H4 (cell line): ENCODE measurements at regions not wholly inside any gene's neighbourhood (a gene's known extent, or its start where the extent isn't known, plus 50 kb on each side); places are given as distances from the start of the nearest gene placed in this dataset.
"Not testable (repeated sequence)": the region's sequence is repeated elsewhere in the genome, so short reads cannot be mapped to it uniquely, and the experiment has no call there.

Experiments used
- DNase-seq: peaks from one replicate; pipeline ENCODE4 v3.0.0-alpha.2; 2015; ENCODE audit warnings: low spot score

DNA sequence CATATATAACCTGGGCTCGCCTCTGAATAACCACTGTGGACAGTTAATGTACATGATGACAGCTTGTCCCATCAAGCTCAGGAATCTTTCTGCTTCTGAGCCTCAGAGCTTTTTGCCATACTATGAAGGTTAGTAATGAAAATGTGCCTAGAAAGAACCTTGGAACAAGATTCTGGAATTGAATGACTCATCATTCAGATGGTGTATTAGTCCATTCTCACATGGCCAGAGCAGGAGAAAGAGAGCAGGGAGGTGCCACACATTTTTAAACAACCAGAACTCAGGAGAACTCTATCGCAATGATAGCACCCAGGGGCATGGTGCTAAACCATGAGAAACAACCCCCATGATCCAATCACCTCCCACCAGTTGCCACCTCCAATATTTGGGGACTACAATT is 542.1 kb downstream of the PRR16 start:
- DNase-seq, result no peak

DNA sequence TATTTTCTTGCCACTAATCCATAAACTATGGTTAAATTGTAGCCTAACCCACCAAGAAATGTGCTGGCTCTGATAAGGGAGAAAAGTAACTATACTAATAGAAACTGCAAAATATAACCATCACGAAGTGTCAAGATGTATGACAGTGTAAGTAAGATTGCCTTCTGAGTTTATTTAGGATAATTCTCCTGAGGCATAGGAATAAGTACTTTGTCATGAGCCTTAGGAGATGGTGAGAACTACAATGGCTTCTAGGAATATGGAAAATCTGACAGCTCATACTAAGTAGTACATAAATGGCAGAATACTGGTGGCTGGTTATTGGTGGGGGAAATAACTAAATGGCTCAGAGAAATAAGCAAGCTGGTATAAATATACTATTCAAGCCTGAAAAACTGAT is 543.9 kb downstream of the PRR16 start:
- no peak for DNase-seq

DNA sequence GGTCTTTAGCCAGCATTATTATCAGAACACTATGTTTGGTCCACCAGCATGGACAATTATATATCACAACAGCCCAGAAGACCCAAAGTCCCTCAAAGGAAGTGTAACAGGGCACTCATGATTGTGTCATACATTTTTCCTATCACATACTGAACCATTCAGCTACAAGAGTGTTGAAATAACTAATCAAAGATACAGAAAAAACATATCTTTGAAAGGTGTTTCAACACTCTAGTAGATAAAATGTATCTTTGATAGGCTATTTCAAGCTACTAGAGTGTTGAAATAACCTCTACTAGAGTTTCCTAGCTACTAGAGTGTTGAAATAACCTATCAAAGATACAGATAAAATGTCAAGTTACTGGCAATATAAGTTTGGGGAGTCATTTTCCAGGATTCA is 545.0 kb downstream of the PRR16 start:
- DNase-seq, result no peak

DNA sequence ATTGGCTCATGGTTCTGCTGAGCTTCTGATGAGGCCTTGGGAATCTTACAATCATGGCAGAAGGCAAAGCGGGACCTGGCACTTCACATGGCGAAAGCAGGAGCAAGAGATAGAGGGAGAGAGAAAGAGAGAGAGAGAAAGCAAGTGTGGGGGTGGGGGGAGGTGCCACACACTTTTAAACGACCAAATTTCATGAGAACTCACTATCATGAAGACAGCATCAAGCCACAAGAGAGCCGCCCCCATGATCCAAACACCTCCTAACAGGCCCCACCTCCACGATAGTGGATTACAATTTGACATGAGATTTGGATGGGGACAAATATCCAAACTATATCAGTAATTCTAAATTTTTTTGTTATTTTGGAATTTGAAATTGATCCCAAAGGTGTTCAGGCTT is 553.9 kb downstream of the PRR16 start:
- no peak for DNase-seq

- no peak for DNase-seq
Observed at GRCh38 chr5:121019106-121019505, 555.0 kb downstream of the PRR16 start.

GRCh38 chr5:121019734-121020133 is 555.6 kb downstream of the PRR16 start:
- no peak for DNase-seq

DNA sequence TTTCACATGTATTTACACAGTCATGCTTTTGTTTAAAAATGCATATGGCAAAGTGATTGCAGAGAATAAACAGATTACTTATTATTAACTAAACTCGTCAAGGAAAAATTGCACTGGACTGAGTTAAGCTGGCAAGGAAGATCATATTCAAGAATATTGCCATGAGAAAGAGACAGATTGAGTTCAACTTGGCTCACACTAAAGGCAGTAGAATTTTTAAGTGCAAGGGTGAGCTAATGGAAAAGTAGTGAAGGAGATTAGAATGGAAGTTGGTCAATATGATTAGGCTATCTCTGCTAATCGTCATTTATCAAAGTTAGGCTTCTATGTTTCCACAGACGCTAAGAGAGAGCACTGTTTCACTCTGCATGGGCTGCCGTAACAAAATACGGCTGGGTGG is 557.6 kb downstream of the PRR16 start:
- DNase-seq, result no peak

GRCh38 chr5:121024416-121025311 is 560.6 kb downstream of the PRR16 start:
- DNase-seq, result no peak

DNA sequence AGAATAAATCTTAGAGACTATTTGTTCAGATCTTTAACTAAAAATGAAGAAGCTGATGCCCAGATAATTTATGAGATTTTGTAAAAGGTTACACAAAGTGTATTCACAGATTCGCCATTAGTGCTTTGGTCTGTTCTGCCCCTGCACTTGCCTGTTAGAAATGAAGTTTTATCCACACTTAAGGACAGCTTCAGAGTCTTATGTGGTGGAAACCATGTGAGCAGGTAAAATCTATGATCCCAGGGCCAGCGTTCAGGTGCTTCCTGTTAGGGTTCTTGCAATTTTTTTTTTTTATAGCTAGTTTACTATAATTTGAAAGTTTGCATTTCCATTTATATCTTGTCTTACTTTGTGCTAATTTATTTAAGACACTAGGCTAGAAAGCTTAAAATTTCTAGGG is 561.6 kb downstream of the PRR16 start:
- no peak for DNase-seq

DNA sequence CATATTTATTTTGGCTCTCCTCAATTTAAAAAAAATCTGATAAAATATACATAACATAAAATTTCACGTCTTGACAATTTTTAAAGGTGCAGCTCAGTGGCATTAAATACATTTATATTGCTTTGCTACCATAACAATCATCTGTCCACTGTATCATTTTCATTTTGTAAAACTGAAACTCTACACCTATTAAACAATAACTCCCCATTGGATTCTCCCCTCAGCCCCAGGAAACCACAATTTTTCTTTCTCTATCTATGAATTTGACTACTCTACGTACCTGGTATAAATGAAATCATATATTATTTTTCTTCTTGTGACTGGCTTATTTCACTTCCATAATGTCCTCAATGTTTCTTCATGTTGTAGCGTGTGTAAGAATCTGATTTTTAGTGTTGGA is 563.5 kb downstream of the PRR16 start:
- no peak for DNase-seq

DNA sequence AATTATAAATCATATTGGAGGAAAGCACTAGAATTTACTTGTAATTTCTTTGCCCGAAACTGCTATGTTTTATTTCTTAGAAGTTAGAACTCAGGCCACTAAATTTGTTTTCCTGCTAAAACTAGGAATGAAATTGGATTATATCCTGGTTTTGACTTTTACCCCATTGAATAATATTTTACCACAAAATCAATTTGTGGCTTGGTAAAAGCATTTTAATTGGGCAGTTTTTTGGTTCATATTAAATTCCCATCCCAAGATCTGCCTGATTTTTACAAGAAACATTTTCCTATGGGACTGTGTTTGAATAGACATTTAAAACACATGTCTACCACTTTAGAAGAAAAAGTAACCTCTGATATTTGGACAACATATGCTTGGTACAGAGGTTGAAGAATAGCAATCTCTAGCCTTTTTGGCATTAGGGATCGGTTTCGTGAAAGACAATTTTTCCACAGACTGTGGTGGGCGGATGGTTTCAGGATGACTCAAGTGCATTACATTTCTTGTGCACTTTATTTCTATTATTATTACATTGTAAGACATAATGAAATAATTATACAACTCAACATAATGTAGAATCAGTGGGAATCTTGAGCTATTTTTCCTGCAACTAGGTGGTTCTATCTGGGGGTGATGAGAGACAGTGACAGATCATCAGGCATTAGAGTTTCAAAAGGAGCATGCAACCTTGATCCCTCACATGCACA is 565.6 kb downstream of the PRR16 start:
- DNase-seq, result no peak

GRCh38 chr5:121031491-121031890 is 567.4 kb downstream of the PRR16 start:
- DNase-seq, result no peak

DNA sequence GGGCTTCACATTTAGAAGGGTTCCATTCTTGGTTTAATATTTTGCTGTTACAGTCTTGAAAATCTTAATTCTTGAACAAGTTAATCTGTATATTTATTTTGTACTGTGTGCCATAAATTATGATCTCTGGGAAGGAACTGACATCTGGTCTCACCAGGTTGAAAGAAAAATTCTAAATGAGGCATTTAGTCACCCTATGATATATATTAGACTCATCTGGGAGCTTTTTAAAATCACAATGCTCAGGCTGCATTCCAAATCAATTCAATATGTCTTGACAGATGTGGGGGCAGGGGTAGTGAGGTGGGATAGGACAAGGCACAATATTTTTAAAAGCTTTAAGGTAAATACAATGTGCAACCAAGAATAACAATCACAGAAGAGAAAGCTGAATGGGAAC is 569.2 kb downstream of the PRR16 start:
- DNase-seq, result no peak

GRCh38 chr5:121038438-121038837 is 574.3 kb downstream of the PRR16 start:
- DNase-seq, result no peak

DNA sequence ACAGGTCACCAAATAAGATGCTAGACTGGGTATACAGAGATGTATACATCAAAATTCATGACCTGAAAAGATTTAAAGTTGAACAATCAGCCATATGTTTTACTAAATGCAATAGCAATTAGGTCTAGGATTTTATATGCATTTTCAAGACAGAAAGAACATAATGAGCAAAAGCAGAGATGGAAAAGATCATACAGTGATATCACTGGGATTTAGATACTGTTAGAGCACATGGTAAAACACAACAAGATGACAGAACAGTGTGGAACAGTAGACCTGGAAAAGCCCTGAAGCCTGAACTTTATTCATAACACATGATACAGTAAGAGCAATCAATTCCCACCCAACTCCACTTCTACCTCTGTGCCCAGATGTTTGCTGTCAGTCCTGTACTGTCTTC is 585.9 kb downstream of the PRR16 start:
- no peak for DNase-seq

DNA sequence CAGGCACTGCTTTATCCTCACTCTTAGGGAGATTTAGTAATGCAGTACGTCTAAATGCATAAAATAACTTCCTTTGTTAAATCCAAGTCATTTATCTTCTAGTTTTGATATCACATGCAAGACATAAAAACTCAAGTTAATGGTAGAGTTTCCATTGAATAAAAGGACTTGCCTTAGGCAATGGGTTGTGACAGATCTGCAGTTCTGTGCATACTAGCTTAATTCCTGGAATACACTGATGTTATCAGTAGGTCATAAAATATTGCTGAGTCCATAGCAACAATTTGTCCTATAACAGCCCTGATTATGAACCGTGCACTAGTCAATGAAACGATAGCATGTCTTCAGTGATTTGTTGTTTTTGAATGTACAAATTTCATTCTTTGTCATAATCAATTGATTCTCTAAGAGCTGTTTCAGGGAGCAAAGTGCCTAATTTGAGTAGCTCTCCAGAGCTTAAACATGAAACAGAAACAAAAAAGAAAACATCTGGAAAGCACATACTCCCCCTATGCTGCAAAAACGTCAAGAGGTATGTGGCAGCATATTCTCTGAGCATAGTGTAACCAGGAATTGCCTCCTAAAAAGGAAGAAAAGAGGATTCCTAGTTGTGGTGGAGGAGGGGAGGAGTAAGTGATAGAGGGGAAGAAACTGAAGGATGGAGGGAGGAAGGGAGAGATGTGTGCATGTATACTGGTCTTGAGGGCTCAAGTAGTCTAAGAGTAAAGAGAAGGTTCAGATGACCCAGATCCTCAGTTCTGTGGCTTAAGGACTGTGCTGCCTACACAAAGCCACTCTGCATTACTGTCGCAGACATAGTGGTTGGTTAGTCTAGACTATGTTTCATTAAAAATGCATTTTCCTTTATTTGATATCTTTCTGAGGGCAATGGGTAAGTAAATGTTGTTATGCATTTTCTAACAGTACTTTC is 589.2 kb downstream of the PRR16 start:
- no peak for DNase-seq

DNA sequence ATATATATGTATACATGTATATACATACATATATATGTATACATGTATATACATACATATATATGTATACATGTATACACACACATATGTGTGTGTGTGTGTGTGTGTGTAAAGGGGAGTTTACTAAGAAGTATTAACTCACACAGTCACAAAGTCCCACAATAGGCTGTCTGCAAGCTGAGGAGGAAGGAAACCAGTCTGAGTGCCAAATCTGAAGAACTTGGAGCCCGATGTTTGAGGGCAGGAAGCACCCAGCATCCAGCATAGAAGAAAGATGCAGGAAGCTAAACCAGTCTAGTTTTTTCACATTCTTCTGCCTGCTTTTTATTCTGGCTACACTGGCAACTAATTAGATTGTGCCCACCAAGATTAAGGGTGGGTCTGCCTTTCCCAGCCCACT is 591.5 kb downstream of the PRR16 start:
- no peak for DNase-seq

- DNase-seq, result not testable (repeated sequence)
Observed at GRCh38 chr5:121064241-121064640, 600.1 kb downstream of the PRR16 start.

GRCh38 chr5:121086671-121087070 is 622.6 kb downstream of the PRR16 start:
- no peak for DNase-seq

GRCh38 chr5:121087560-121087959 is 623.5 kb downstream of the PRR16 start:
- no peak for DNase-seq

GRCh38 chr5:121088341-121088740 is 624.2 kb downstream of the PRR16 start:
- DNase-seq, result no peak

DNA sequence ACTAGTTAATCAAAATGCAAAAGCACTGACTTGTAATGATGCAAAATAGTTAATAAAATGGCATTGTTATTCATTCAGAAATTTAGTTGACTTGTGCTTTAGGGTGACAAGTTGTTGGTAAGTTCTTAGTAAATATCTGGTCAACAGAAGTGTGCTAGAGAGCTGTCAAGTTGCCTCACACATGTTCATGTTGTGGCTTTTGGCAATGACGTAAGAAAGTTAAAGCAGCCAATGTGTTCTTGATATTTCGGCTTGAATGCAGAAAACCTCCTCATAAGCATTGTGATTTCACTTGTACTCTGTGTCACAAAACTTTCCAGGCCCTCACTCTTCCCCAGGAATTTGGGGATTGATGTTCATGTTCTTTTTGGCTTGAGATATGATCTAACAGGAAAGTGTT is 626.7 kb downstream of the PRR16 start:
- peak; percentile 9 for DNase-seq
